Lung microvascular endothelial cell (primary cell): ENCODE measurements at regions not wholly inside any gene's neighbourhood (a gene's known extent, or its start where the extent isn't known, plus 50 kb on each side); places are given as distances from the start of the nearest gene placed in this dataset.

Source experiments
- DNase-seq, 2 donors: peaks; one replicate each; pipeline versions ENCODE4 v3.0.0 to v3.0.0-alpha.2; 2010; ENCODE audit warnings: low read depth in 2 of 2

GRCh38 chr2:30310371-30310770, 79.0 kb downstream of the LBH start:
- DNase-seq, result no peak

GRCh38 chr2:30310955-30311354, 79.6 kb downstream of the LBH start:
- no peak for DNase-seq

- DNase-seq, result no peak
Measured at GRCh38 chr2:30311711-30312110, 80.4 kb downstream of the LBH start.

GRCh38 chr2:30312916-30313315, 81.6 kb downstream of the LBH start:
- DNase-seq, result no peak

- no peak for DNase-seq
Measured at GRCh38 chr2:30314981-30315380, 83.6 kb downstream of the LBH start.

- peak in 1 of 2 donors; percentile 20 for DNase-seq
Measured at GRCh38 chr2:30315391-30316063, 84.2 kb downstream of the LBH start.

GRCh38 chr2:30316408-30316807, 85.1 kb downstream of the LBH start:
- no peak for DNase-seq

- DNase-seq, result no peak
Measured at GRCh38 chr2:30318987-30319782, 87.9 kb downstream of the LBH start.

- no peak for DNase-seq
Measured at GRCh38 chr2:30321466-30321865, 90.1 kb downstream of the LBH start.

- no peak for DNase-seq
Measured at GRCh38 chr2:30323499-30323898, 92.2 kb downstream of the LBH start.

GRCh38 chr2:30324245-30324908, 93.0 kb downstream of the LBH start:
- DNase-seq, result no peak

GRCh38 chr2:30325600-30326328, 94.4 kb downstream of the LBH start:
- no peak for DNase-seq

- DNase-seq, result no peak
Measured at GRCh38 chr2:30326497-30326896, 95.2 kb downstream of the LBH start.

- DNase-seq, result no peak
Measured at GRCh38 chr2:30331038-30331437, 99.7 kb downstream of the LBH start.

- DNase-seq, result no peak
Measured at GRCh38 chr2:30331869-30332268, 100.5 kb downstream of the LBH start.

- no peak for DNase-seq
Measured at GRCh38 chr2:30332791-30333453, 101.6 kb downstream of the LBH start.

- DNase-seq, result peak in 1 of 2 donors; percentile 74
Measured at GRCh38 chr2:30334762-30335363, 103.5 kb downstream of the LBH start.

- no peak for DNase-seq
Measured at GRCh38 chr2:30336084-30336483, 104.8 kb downstream of the LBH start.

- no peak for DNase-seq
Measured at GRCh38 chr2:30336978-30337841, 105.9 kb downstream of the LBH start.

- peak in 1 of 2 donors; percentile 49 for DNase-seq
Measured at GRCh38 chr2:30338475-30338874, 107.1 kb downstream of the LBH start.
